Caco-2 (cell line): ENCODE measurements at regions not wholly inside any gene's neighbourhood (a gene's known extent, or its start where the extent isn't known, plus 50 kb on each side); places are given as distances from the start of the nearest gene placed in this dataset.
"Not testable (repeated sequence)": the region's sequence is repeated elsewhere in the genome, so short reads cannot be mapped to it uniquely, and the experiment has no call there.

Source experiments
- BruUV-seq: library from RNA; stranded (reverse); fragments of 400-500 nt; replicated peaks from 2 replicates; lab custom pipeline; 2021; lab: Mats Ljungman, UMichigan
- CTCF ChIA-PET: fragments of 300-600 bp; sonication (Branson Sonifier 250); formaldehyde crosslinking; loops from one replicate; lab custom pipeline; 2022; ENCODE audit warnings: antibody characterized with exemption; lab: Charles Lee
- POLR2A ChIA-PET: fragments of 300-600 bp; sonication (Branson Sonifier 250); formaldehyde crosslinking; loops from one replicate; lab custom pipeline; 2022; ENCODE audit warnings: antibody characterized with exemption; lab: Charles Lee
- DNase-seq, 2 experiments: peaks; one replicate each; pipeline versions ENCODE4 v3.0.0 to v3.0.0-alpha.2; 2020 to 2022
- H3K27me3 ChIP-seq: replicated peaks from 2 replicates; pipeline ENCODE4 v1.6.0; 2011; ENCODE audit warnings: low read length; ENCODE audit not compliant: control insufficient read depth, insufficient read depth
- H3K36me3 ChIP-seq: 2 replicates; pipeline ENCODE4 v1.5.1; 2011; ENCODE audit warnings: low read length; ENCODE audit not compliant: control insufficient read depth, insufficient read depth
- H3K4me1 ChIP-seq: fragments of 250-450 bp; sonication (Bioruptor Pico); 2 replicates; pipeline ENCODE4 v1.5.1; 2020; ENCODE audit warnings: mild to moderate bottlenecking
- H3K4me3 ChIP-seq: 2 replicates; pipeline ENCODE4 v1.5.1; 2011; ENCODE audit warnings: low read depth, mild to moderate bottlenecking, control low read depth, low read length
- H3K9me3 ChIP-seq: fragments of 250-450 bp; sonication (Bioruptor Pico); 2 replicates; pipeline ENCODE4 v1.5.1; 2020; ENCODE audit warnings: mild to moderate bottlenecking, moderate library complexity
- H3K27ac Mint-ChIP-seq: one replicate; pipeline ENCODE4 v1.8.0; 2022; ENCODE audit warnings: mixed read lengths; ENCODE audit not compliant: unreplicated experiment
- H3K27me3 Mint-ChIP-seq: one replicate; pipeline ENCODE4 v1.8.0; 2022; ENCODE audit warnings: mixed read lengths; ENCODE audit not compliant: insufficient read depth, unreplicated experiment
- H3K36me3 Mint-ChIP-seq: one replicate; pipeline ENCODE4 v1.8.0; 2022; ENCODE audit warnings: mild to moderate bottlenecking, mixed read lengths; ENCODE audit not compliant: insufficient read depth, unreplicated experiment
- H3K4me1 Mint-ChIP-seq: one replicate; pipeline ENCODE4 v1.8.0; 2022; ENCODE audit warnings: low read depth, mixed read lengths; ENCODE audit not compliant: unreplicated experiment
- H3K4me3 Mint-ChIP-seq: one replicate; pipeline ENCODE4 v1.8.0; 2022; ENCODE audit warnings: mild to moderate bottlenecking, moderate library complexity, mixed read lengths; ENCODE audit not compliant: unreplicated experiment
- H3K9me3 Mint-ChIP-seq: one replicate; pipeline ENCODE4 v1.8.0; 2022; ENCODE audit warnings: mixed read lengths; ENCODE audit not compliant: unreplicated experiment
- CTCF ChIP-seq, 2 experiments: fragments of 200-600 bp in 1 of 2; IDR thresholded peaks; 1 replicate in 1 of 2; 2 replicates in 1 of 2; pipeline versions ENCODE4 v1.5.1 to v1.8.0; 2011 to 2022; ENCODE audit warnings: antibody characterized with exemption in 1 of 2, control low read depth in 1 of 2, inconsistent platforms in 1 of 2, low read depth in 1 of 2, low read length in 1 of 2, mild to moderate bottlenecking in 1 of 2, moderate library complexity in 1 of 2; ENCODE audit not compliant: insufficient read depth in 1 of 2, severe bottlenecking in 1 of 2, unreplicated experiment in 1 of 2
- intact Hi-C: fragments of 100-400 bp; cut with micrococcal nuclease; formaldehyde crosslinking; loops from one replicate; pipeline ENCODE4 v1.10.0; 2022; ENCODE audit not compliant: unreplicated experiment

DNA sequence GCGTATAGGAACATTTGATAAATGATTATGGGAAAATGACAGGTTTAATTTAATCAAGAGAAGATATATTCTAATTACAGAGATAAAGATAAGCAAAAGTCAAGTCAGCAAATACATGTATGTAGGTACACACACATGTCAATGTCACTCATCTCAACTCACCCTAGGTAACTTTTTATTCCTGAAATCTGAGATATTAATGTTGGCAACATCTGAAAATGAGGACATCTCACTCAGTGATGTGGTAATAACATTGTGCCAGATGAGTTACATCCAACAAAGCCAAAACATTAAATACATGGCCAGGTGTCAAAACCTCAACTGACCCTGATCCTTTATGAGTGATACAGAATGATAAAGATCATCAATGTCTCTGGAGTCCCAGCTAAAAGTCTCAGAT lies 363.3 kb upstream of the F9 start:
- no TSS peak for BruUV-seq

DNA sequence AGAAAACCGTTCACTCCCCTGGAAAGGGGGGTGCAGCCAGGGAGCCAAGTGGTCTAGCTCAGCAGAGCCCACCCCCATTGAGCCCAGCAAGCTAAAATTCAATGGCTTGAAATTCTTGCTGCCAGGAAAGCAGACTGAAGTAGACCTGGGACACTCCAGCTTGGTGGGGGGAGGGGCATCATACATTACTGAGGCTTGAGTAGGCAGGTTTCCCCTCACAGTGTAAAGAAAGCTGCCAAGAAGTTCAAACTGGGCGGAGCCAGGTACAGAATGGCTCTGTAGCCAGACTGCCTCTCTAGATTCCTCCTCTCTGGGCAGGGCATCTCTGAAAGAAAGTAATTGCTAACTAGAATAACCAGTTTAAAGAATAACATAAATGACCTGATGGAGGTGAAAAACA lies 372.3 kb upstream of the F9 start:
- Mint-ChIP-seq H3K36me3 (no peaks in the 10 kb centered on the region), H3K4me3 (no peak overlapping the region), H3K9me3 (peaks cover 24% of the 10 kb centered on the region), H3K27ac (peak overlapping the region; percentile 69), H3K27me3 (no peaks in the 10 kb centered on the region), H3K4me1 (no peaks in the 10 kb centered on the region)
- DNase-seq: peak; percentile 47 to 50
- Histone ChIP-seq H3K4me3 (no peak overlapping the region), H3K9me3 (no peaks in the 10 kb centered on the region), H3K27me3 (no peaks in the 10 kb centered on the region), H3K36me3 (no peaks in the 10 kb centered on the region), H3K4me1 (no peaks in the 10 kb centered on the region)
- intact Hi-C loops: no loop called here
- BruUV-seq: no TSS peak
- ChIA-PET POLR2A (no interaction called here), CTCF (no interaction called here)
- TF ChIP-seq CTCF (IDR thresholded peaks at IDR 0.05; ENCODE audit: insufficient read depth in 1 of 2, low read depth in 1 of 2, low read length in 1 of 2, severe bottlenecking in 1 of 2, unreplicated experiment in 1 of 2): no peak

More for the DNA sequence above, 363.3 kb upstream of the F9 start:
- Histone ChIP-seq H3K4me1 (no peaks in the 10 kb centered on the region), H3K9me3 (no peaks in the 10 kb centered on the region), H3K27me3 (no peaks in the 10 kb centered on the region), H3K36me3 (no peaks in the 10 kb centered on the region), H3K4me3 (no peak overlapping the region)
- Mint-ChIP-seq H3K4me1 (no peaks in the 10 kb centered on the region), H3K27ac (no peak overlapping the region), H3K9me3 (no peaks in the 10 kb centered on the region), H3K27me3 (no peaks in the 10 kb centered on the region), H3K36me3 (no peaks in the 10 kb centered on the region), H3K4me3 (no peak overlapping the region)
- POLR2A ChIA-PET: no interaction called here
- no peak for TF ChIP-seq CTCF (IDR thresholded peaks at IDR 0.05; ENCODE audit: insufficient read depth in 1 of 2, low read depth in 1 of 2, low read length in 1 of 2, severe bottlenecking in 1 of 2, unreplicated experiment in 1 of 2)
- no peak for DNase-seq
- CTCF ChIA-PET: no interaction called here
- intact Hi-C loops: no loop called here

DNA sequence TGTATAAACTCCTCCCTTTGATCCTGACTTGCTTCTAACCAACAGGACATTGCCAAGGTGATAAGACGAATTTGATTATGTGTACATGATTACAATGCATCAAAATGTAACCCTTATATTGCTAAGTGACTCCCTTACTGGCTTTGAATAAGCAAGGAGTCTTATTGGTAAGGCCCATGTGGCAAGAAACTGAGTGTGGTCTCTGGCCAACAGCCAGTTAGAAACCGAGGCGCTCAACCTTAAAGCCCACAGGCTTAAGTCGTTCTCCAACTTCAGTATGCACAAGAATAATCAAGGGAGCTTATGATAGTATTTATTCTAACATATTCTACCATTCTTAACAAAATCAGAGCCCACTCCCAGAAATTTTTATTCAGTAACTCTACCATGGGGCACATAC lies 374.2 kb upstream of the F9 start:
- Mint-ChIP-seq H3K27me3 (no peaks in the 10 kb centered on the region), H3K4me3 (no peak overlapping the region), H3K36me3 (no peaks in the 10 kb centered on the region), H3K27ac (no peak overlapping the region), H3K4me1 (no peaks in the 10 kb centered on the region), H3K9me3 (peaks cover 24% of the 10 kb centered on the region)
- no peaks in the 10 kb centered on the region for H3K27me3 ChIP-seq
- ChIA-PET CTCF (no interaction called here), POLR2A (interaction anchor here (0.6 kb wide), 1 partner anchor 18 kb away, joined by 3 read pairs; no protein-coding TSS in a partner anchor)
- H3K4me3 ChIP-seq: no peak overlapping the region
- DNase-seq: no peak
- H3K36me3 ChIP-seq: no peaks in the 10 kb centered on the region
- H3K9me3 ChIP-seq: no peaks in the 10 kb centered on the region
- H3K4me1 ChIP-seq: no peaks in the 10 kb centered on the region
- intact Hi-C loops: no loop called here
- TF ChIP-seq CTCF (IDR thresholded peaks at IDR 0.05; ENCODE audit: insufficient read depth in 1 of 2, low read depth in 1 of 2, low read length in 1 of 2, severe bottlenecking in 1 of 2, unreplicated experiment in 1 of 2): no peak
- no TSS peak for BruUV-seq

- H3K4me1 ChIP-seq, BruUV-seq, H3K4me1 Mint-ChIP-seq, H3K9me3 ChIP-seq, POLR2A ChIA-PET, H3K36me3 ChIP-seq, H3K9me3 Mint-ChIP-seq, H3K4me3 ChIP-seq, H3K27me3 Mint-ChIP-seq, intact Hi-C loops, H3K36me3 Mint-ChIP-seq, H3K27ac Mint-ChIP-seq, H3K27me3 ChIP-seq, CTCF ChIA-PET, DNase-seq, H3K4me3 Mint-ChIP-seq: not testable (repeated sequence)
These were observed 383.9 kb upstream of the F9 start for GRCh38 chrX:139146625-139147024.
